HL-60 (cell line): ENCODE measurements at regions not wholly inside any gene's neighbourhood (a gene's known extent, or its start where the extent isn't known, plus 50 kb on each side); places are given as distances from the start of the nearest gene placed in this dataset.

ENCODE experiments used
- DNase-seq, 2 experiments: peaks; one replicate each; pipeline ENCODE4 v3.0.0-alpha.2; 2010 to 2020; ENCODE audit warnings: low read depth in 1 of 2, low spot score in 1 of 2
- H3K27ac ChIP-seq: fragments of 250-450 bp; sonication (Bioruptor Pico); replicated peaks from 2 replicates; pipeline ENCODE4 v1.5.1; 2020; ENCODE audit warnings: mild to moderate bottlenecking, moderate library complexity
- H3K27me3 ChIP-seq: fragments of 250-450 bp; sonication (Bioruptor Pico); 2 replicates; pipeline ENCODE4 v1.5.1; 2021; ENCODE audit warnings: mild to moderate bottlenecking, moderate library complexity; ENCODE audit not compliant: insufficient read depth, poor library complexity, severe bottlenecking
- H3K4me3 ChIP-seq: replicated peaks from 2 replicates; pipeline ENCODE4 v1.5.1; 2011; ENCODE audit warnings: mild to moderate bottlenecking, control low read depth, low read length; ENCODE audit not compliant: insufficient read depth
- CTCF ChIP-seq: IDR thresholded peaks from one replicate; pipeline ENCODE4 v1.5.1; 2011; ENCODE audit warnings: low read length, control low read depth, inconsistent platforms; ENCODE audit not compliant: insufficient read depth
- GABPA ChIP-seq: IDR thresholded peaks from 2 replicates; pipeline ENCODE4 v1.6.1; 2012; ENCODE audit warnings: low read depth
- POLR2AphosphoS5 ChIP-seq: IDR thresholded peaks from 2 replicates; pipeline ENCODE4 v1.6.1; 2012; ENCODE audit warnings: low read depth
- REST ChIP-seq: IDR thresholded peaks from 2 replicates; pipeline ENCODE4 v1.6.1; 2012; ENCODE audit warnings: low read depth; ENCODE audit not compliant: insufficient replicate concordance
- SPI1 ChIP-seq: IDR thresholded peaks from 2 replicates; pipeline ENCODE4 v1.6.1; 2012; ENCODE audit warnings: low read depth, mild to moderate bottlenecking, borderline replicate concordance

- TF ChIP-seq CTCF (no peak), POLR2AphosphoS5 (no peak), SPI1 (peak; percentile 39; the same call in 1 of the 2 replicates)
- H3K4me3 ChIP-seq = no peak overlapping the region
- DNase-seq = no peak
Observed at GRCh38 chr1:208369045-208369444, 124.9 kb upstream of the PLXNA2 start.

GRCh38 chr1:208369658-208370057 is 125.5 kb upstream of the PLXNA2 start:
- Histone ChIP-seq H3K27ac (no peak overlapping the region), H3K4me3 (no peak overlapping the region), H3K27me3 (no peaks in the 10 kb centered on the region)
- no peak for TF ChIP-seq POLR2AphosphoS5
- TF ChIP-seq GABPA = no peak
- TF ChIP-seq SPI1 = no peak
- no peak for TF ChIP-seq REST
- no peak for TF ChIP-seq CTCF
- no peak for DNase-seq

More at GRCh38 chr1:208369045-208369444, 124.9 kb upstream of the PLXNA2 start:
- H3K27me3 ChIP-seq = no peaks in the 10 kb centered on the region
- H3K27ac ChIP-seq = no peak overlapping the region

- Histone ChIP-seq H3K4me3 (no peak overlapping the region), H3K27me3 (no peaks in the 10 kb centered on the region), H3K27ac (no peak overlapping the region)
- no peak for DNase-seq
- TF ChIP-seq POLR2AphosphoS5 = no peak
- TF ChIP-seq REST = no peak
- TF ChIP-seq SPI1 = no peak
- no peak for TF ChIP-seq GABPA
- TF ChIP-seq CTCF = no peak
Observed at GRCh38 chr1:208374391-208374941, 130.3 kb upstream of the PLXNA2 start.

GRCh38 chr1:208381481-208381880 is 137.3 kb upstream of the PLXNA2 start:
- DNase-seq = no peak
- Histone ChIP-seq H3K27me3 (no peaks in the 10 kb centered on the region), H3K4me3 (no peak overlapping the region), H3K27ac (no peak overlapping the region)
- TF ChIP-seq GABPA (no peak), POLR2AphosphoS5 (no peak), CTCF (no peak), REST (no peak), SPI1 (no peak)
